Type B pancreatic cell (in vitro differentiated cells): ENCODE measurements at regions not wholly inside any gene's neighbourhood (a gene's known extent, or its start where the extent isn't known, plus 50 kb on each side); places are given as distances from the start of the nearest gene placed in this dataset.

Experiments used
- DNase-seq: peaks from one replicate; pipeline ENCODE4 v3.0.0; 2021; ENCODE audit warnings: mixed read lengths; ENCODE audit not compliant: unreplicated experiment; ENCODE audit errors: extremely low spot score
- H3K27ac Mint-ChIP-seq: 2 replicates; pipeline ENCODE4 v1.8.0; 2021; ENCODE audit warnings: mild to moderate bottlenecking, mixed read lengths
- H3K27me3 Mint-ChIP-seq: 2 replicates; pipeline ENCODE4 v1.8.0; 2021; ENCODE audit warnings: mixed read lengths
- H3K36me3 Mint-ChIP-seq: 2 replicates; pipeline ENCODE4 v1.8.0; 2021; ENCODE audit warnings: mixed read lengths
- H3K4me1 Mint-ChIP-seq: one replicate; pipeline ENCODE4 v1.8.0; 2021; ENCODE audit warnings: mixed read lengths; ENCODE audit not compliant: unreplicated experiment
- H3K4me3 Mint-ChIP-seq: 2 replicates; pipeline ENCODE4 v1.8.0; 2021; ENCODE audit warnings: mild to moderate bottlenecking, mixed read lengths
- H3K9me3 Mint-ChIP-seq: 2 replicates; pipeline ENCODE4 v1.8.0; 2021; ENCODE audit warnings: mixed read lengths
- TF ChIP-seq, protein P1 (sequence below): fragments of 200-600 bp; sonication (generic); conservative IDR thresholded peaks from 2 replicates; pipeline ENCODE4 v1.5.0; 2021; ENCODE audit warnings: antibody characterized with exemption, mild to moderate bottlenecking

DNA sequence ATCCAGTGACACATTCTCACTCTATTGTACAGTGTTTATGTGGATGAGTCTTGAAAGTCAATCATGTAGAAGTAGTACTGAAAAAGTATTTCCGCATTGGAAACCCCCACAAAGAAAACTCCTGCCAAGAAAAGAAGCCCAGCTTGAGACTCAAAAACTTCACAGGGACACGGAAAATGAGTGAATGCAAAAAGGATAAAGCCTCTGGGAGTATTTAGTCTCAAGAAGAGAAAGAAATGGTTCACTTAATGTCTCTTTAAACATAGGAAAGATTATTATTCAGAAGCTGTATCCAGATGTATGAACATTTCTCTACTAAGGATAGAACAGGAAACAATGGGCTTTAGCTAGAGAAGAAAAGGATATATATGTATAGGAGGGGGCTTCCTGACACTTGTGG, 304.5 kb downstream of the BARHL2 start:
- TF ChIP-seq, protein P1, sequence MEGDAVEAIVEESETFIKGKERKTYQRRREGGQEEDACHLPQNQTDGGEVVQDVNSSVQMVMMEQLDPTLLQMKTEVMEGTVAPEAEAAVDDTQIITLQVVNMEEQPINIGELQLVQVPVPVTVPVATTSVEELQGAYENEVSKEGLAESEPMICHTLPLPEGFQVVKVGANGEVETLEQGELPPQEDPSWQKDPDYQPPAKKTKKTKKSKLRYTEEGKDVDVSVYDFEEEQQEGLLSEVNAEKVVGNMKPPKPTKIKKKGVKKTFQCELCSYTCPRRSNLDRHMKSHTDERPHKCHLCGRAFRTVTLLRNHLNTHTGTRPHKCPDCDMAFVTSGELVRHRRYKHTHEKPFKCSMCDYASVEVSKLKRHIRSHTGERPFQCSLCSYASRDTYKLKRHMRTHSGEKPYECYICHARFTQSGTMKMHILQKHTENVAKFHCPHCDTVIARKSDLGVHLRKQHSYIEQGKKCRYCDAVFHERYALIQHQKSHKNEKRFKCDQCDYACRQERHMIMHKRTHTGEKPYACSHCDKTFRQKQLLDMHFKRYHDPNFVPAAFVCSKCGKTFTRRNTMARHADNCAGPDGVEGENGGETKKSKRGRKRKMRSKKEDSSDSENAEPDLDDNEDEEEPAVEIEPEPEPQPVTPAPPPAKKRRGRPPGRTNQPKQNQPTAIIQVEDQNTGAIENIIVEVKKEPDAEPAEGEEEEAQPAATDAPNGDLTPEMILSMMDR: no peak
- no peak for DNase-seq
- Mint-ChIP-seq H3K27me3 (peaks cover 2% of the 10 kb centered on the region), H3K9me3 (no peaks in the 10 kb centered on the region), H3K36me3 (no peaks in the 10 kb centered on the region), H3K4me3 (no peak overlapping the region), H3K4me1 (no peaks in the 10 kb centered on the region), H3K27ac (no peak overlapping the region)

DNA sequence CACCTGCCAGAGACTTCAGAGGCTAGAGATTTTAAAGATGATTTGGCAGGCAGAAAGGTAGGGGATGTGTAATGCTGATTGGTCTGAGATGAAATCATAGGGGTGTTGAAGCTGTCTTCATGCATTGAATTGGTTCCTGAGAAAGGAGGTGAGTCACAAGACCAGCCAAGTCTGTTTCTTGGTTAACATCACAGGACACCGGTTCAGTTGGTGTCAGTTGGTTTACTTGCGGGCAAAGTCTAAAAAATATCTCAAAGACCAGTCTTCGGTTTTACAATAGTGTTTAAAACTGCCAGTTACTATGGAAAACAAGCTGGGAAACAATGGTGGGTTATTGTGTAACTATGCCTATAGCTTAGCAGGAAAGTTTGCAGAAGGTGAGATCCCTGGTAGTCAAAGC, 305.9 kb downstream of the BARHL2 start:
- no peaks in the 10 kb centered on the region for H3K36me3 Mint-ChIP-seq
- H3K27me3 Mint-ChIP-seq: peaks cover 2% of the 10 kb centered on the region
- TF ChIP-seq, protein P1: no peak
- no peak overlapping the region for H3K4me3 Mint-ChIP-seq
- no peaks in the 10 kb centered on the region for H3K4me1 Mint-ChIP-seq
- DNase-seq: no peak
- H3K9me3 Mint-ChIP-seq: no peaks in the 10 kb centered on the region
- no peak overlapping the region for H3K27ac Mint-ChIP-seq

DNA sequence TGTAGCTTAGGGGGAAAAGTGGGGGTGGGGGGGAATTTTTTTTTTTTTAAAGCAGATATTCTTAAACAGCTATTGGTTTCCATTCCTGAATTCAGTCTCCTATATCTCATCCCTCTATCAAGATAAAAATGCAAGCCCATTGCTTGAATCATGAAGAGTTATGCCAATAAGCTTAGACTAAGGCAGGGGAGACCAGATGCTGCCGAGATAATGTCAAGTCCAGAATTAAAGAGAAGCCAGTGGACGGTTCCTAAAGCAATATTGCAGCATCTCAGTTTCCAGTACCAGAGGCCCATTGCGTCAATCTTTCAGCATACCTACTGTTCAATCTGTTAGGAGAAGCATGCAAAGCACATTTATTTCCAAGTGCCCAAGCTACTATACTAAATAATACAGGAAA, 309.4 kb downstream of the BARHL2 start:
- Mint-ChIP-seq H3K4me1 (peaks cover 4% of the 10 kb centered on the region), H3K4me3 (no peak overlapping the region), H3K36me3 (no peaks in the 10 kb centered on the region), H3K9me3 (no peaks in the 10 kb centered on the region), H3K27me3 (peaks cover 2% of the 10 kb centered on the region), H3K27ac (no peak overlapping the region)
- no peak for DNase-seq
- TF ChIP-seq, protein P1: no peak

DNA sequence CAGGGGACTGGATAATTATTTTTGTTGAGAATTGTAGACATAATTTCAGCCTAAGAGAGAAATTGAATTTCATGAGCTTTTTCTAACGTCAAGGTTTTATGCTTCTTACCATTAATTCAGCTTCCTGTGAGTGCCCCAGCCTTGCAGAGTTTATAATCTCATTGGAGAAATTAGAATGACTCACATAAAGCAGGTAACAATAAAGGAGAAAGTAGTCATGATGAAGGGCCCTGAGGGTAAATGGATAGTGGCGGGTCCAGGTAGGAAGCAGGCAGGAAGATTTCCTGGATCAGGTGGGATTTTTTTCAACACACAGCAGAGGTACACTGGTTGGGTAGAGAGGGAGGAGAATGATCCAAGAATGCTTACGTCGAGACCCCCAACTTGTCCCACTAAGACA, 311.4 kb downstream of the BARHL2 start:
- TF ChIP-seq, protein P1: no peak
- Mint-ChIP-seq H3K27me3 (no peaks in the 10 kb centered on the region), H3K4me3 (no peak overlapping the region), H3K36me3 (no peaks in the 10 kb centered on the region), H3K27ac (no peak overlapping the region), H3K4me1 (peaks cover 6% of the 10 kb centered on the region), H3K9me3 (no peaks in the 10 kb centered on the region)
- DNase-seq: no peak

DNA sequence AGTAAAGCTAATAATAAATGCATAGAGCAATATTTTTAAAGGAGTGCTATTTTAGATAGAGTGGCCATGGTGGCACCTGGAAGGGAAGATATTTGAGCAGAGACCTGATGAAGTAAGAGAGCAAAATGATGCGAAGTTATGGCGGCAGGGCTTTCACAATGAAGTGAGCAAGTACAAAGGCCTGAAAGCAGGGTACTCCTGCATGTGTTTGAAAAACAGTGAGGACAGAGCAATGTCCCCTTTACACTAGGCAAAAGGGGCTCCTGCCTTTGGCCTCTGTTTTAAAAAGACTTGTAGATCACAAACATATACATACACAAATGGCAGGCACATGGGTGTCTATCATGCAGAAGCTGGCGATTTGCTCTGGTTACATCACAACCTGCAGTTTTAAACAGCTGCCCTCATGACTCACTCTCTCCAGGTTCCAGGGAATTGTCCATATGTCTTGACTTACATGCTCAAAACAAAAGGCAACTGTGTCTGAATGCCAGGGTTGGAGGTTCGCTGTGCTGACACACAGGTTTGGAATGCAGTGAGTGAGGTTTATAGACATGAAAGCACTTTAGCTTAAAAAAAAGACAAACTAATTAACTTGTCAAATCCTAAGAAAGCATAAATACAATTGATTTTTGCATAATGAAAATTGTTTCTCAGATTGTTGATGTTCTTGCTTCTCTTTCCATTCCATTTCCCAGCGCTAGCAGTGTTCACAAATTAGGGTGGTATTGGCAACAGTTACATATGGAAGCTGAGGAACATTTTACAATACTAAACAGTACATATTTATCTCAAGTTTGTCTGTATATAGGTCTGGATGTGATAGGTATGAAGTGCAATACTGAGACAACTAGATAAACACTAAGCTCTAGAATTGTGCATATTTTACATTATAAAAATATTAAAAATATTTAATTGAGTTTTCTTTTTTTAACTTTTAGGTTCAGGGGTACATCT, 313.9 kb downstream of the BARHL2 start:
- Mint-ChIP-seq H3K27ac (no peak overlapping the region), H3K27me3 (no peaks in the 10 kb centered on the region), H3K4me1 (peaks cover 6% of the 10 kb centered on the region), H3K9me3 (no peaks in the 10 kb centered on the region), H3K36me3 (no peaks in the 10 kb centered on the region), H3K4me3 (no peak overlapping the region)
- TF ChIP-seq, protein P1: no peak
- DNase-seq: no peak
